Kidney glomerular epithelial cell (primary cell): ENCODE measurements at regions not wholly inside any gene's neighbourhood (a gene's known extent, or its start where the extent isn't known, plus 50 kb on each side); places are given as distances from the start of the nearest gene placed in this dataset.

ENCODE experiments used
- DNase-seq: peaks from one replicate; lab custom pipeline; 2025; lab: John Stamatoyannopoulos, UW

GRCh38 chr21:27643326-27643725 lies 676.4 kb upstream of the ADAMTS5 start:
- no peak for DNase-seq

- no peak for DNase-seq
Observed at GRCh38 chr21:27639286-27639685, 672.4 kb upstream of the ADAMTS5 start.

- no peak for DNase-seq
Observed at GRCh38 chr21:27636656-27637055, 669.8 kb upstream of the ADAMTS5 start.

- no peak for DNase-seq
Observed at GRCh38 chr21:27633631-27634030, 666.7 kb upstream of the ADAMTS5 start.

GRCh38 chr21:27631471-27631870 lies 664.6 kb upstream of the ADAMTS5 start:
- no peak for DNase-seq

GRCh38 chr21:27622631-27623030 lies 655.7 kb upstream of the ADAMTS5 start:
- no peak for DNase-seq

- DNase-seq: no peak
Observed at GRCh38 chr21:27614231-27614630, 647.3 kb upstream of the ADAMTS5 start.

- no peak for DNase-seq
Observed at GRCh38 chr21:27606422-27606821, 639.5 kb upstream of the ADAMTS5 start.

GRCh38 chr21:27596196-27596595 lies 629.3 kb upstream of the ADAMTS5 start:
- DNase-seq: no peak

GRCh38 chr21:27595716-27596115 lies 628.8 kb upstream of the ADAMTS5 start:
- no peak for DNase-seq

GRCh38 chr21:27590271-27590670 lies 623.4 kb upstream of the ADAMTS5 start:
- no peak for DNase-seq

- no peak for DNase-seq
Observed at GRCh38 chr21:27589781-27590180, 622.9 kb upstream of the ADAMTS5 start.

GRCh38 chr21:27586986-27587385 lies 620.1 kb upstream of the ADAMTS5 start:
- no peak for DNase-seq

- no peak for DNase-seq
Observed at GRCh38 chr21:27586326-27586725, 619.4 kb upstream of the ADAMTS5 start.

GRCh38 chr21:27584256-27584655 lies 617.4 kb upstream of the ADAMTS5 start:
- DNase-seq: no peak

GRCh38 chr21:27582948-27583430 lies 616.1 kb upstream of the ADAMTS5 start:
- no peak for DNase-seq

GRCh38 chr21:27582246-27582947 lies 615.5 kb upstream of the ADAMTS5 start:
- no peak for DNase-seq

- DNase-seq: peak; percentile 39
Observed at GRCh38 chr21:27581168-27581567, 614.3 kb upstream of the ADAMTS5 start.

GRCh38 chr21:27580276-27580675 lies 613.4 kb upstream of the ADAMTS5 start:
- DNase-seq: no peak

- no peak for DNase-seq
Observed at GRCh38 chr21:27578741-27579265, 611.9 kb upstream of the ADAMTS5 start.

- DNase-seq: peak; percentile 99
Observed at GRCh38 chr21:27572696-27573095, 605.8 kb upstream of the ADAMTS5 start.

- DNase-seq: peak; percentile 99
Observed at GRCh38 chr21:27571706-27572105, 604.8 kb upstream of the ADAMTS5 start.

GRCh38 chr21:27570306-27570868 lies 603.5 kb upstream of the ADAMTS5 start:
- peak; percentile 98 for DNase-seq

- no peak for DNase-seq
Observed at GRCh38 chr21:27569831-27570230, 602.9 kb upstream of the ADAMTS5 start.
